HFF-Myc (cell line): ENCODE measurements at regions not wholly inside any gene's neighbourhood (a gene's known extent, or its start where the extent isn't known, plus 50 kb on each side); places are given as distances from the start of the nearest gene placed in this dataset.

ENCODE experiments used
- DNase-seq: peaks from one replicate; pipeline ENCODE4 v3.0.0-alpha.2; 2011; ENCODE audit warnings: low read depth; ENCODE audit errors: extremely low read depth
- H3K4me3 ChIP-seq: replicated peaks from 2 replicates; pipeline ENCODE4 v1.5.1; 2011; ENCODE audit warnings: low read depth, mild to moderate bottlenecking, control low read depth, low read length
- CTCF ChIP-seq: IDR thresholded peaks from 2 replicates; pipeline ENCODE4 v1.5.1; 2012; ENCODE audit warnings: mild to moderate bottlenecking, low read depth, low read length, control low read depth; ENCODE audit errors: missing control alignments

- no peak for DNase-seq
- no peak for TF ChIP-seq CTCF
- no peak overlapping the region for H3K4me3 ChIP-seq
Observed at GRCh38 chr4:155512817-155513216, 136.1 kb upstream of the MAP9 start.

GRCh38 chr4:155512046-155512445 is 135.3 kb upstream of the MAP9 start:
- TF ChIP-seq CTCF, result no peak
- DNase-seq, result no peak

GRCh38 chr4:155510771-155511170 is 134.0 kb upstream of the MAP9 start:
- DNase-seq, result no peak
- TF ChIP-seq CTCF, result no peak

More at GRCh38 chr4:155512046-155512445, 135.3 kb upstream of the MAP9 start:
- H3K4me3 ChIP-seq, result no peak overlapping the region

GRCh38 chr4:155509555-155509954 is 132.8 kb upstream of the MAP9 start:
- DNase-seq, result no peak
- no peak for TF ChIP-seq CTCF
- H3K4me3 ChIP-seq, result no peak overlapping the region

More at GRCh38 chr4:155510771-155511170, 134.0 kb upstream of the MAP9 start:
- no peak overlapping the region for H3K4me3 ChIP-seq

GRCh38 chr4:155506745-155507144 is 130.0 kb upstream of the MAP9 start:
- TF ChIP-seq CTCF, result no peak
- no peak overlapping the region for H3K4me3 ChIP-seq
- no peak for DNase-seq

- no peak for DNase-seq
- no peak for TF ChIP-seq CTCF
Observed at GRCh38 chr4:155505321-155505720, 128.6 kb upstream of the MAP9 start.

GRCh38 chr4:155497306-155497705 is 120.5 kb upstream of the MAP9 start:
- DNase-seq, result no peak
- no peak overlapping the region for H3K4me3 ChIP-seq
- TF ChIP-seq CTCF, result no peak

More at GRCh38 chr4:155505321-155505720, 128.6 kb upstream of the MAP9 start:
- H3K4me3 ChIP-seq, result no peak overlapping the region
